ENCODE measurements at regions not wholly inside any gene's neighbourhood (a gene's known extent, or its start where the extent isn't known, plus 50 kb on each side); places are given as distances from the start of the nearest gene placed in this dataset.

- peak overlapping the region; percentile 24 for H3K4me2 ChIP-seq (ENCODE audit: insufficient read depth, low read length)
- H4K20me1 ChIP-seq (replicated peaks; ENCODE audit: control insufficient read depth, extremely low read depth, insufficient read depth, low read length): no peaks in the 10 kb centered on the region
- intact Hi-C loops (cut with micrococcal nuclease) (no loop called here), dilution Hi-C loops (cut with MboI; ENCODE audit: extremely low pct_ligation_motif_present, low sequenced_read_pairs) (no loop called here)
- no peaks in the 10 kb centered on the region for H3K9me1 ChIP-seq (replicated peaks; ENCODE audit: control insufficient read depth, extremely low read depth, insufficient read depth, low read length)
- ChIA-PET CTCF (interaction anchor here (1.8 kb wide), 1 partner anchor 521 kb away, joined by 5 read pairs; no protein-coding TSS in a partner anchor), POLR2A (no interaction called here)
- TF ChIP-seq EZH2 (IDR thresholded peaks at IDR 0.05; ENCODE audit: borderline replicate concordance, low read depth, low read length, severe bottlenecking) (no peak), MAX (IDR thresholded peaks at IDR 0.05; ENCODE audit: insufficient read depth, insufficient read length) (no peak), MYC (IDR thresholded peaks at IDR 0.05; ENCODE audit: low read depth, low read length) (no peak), POLR2A (IDR thresholded peaks at IDR 0.05; ENCODE audit: low read depth, low read length) (no peak), GATA2 (IDR thresholded peaks at IDR 0.05; ENCODE audit: insufficient read depth, insufficient read length, low read depth, low read length) (peak; percentile 59), FOS (IDR thresholded peaks at IDR 0.05; ENCODE audit: borderline replicate concordance, insufficient read depth, low read length) (peak; percentile 73), CTCF (IDR thresholded peaks at IDR 0.05; ENCODE audit: extremely low read depth in 1 of 2, insufficient read depth in 1 of 2, low read depth in 1 of 2, low read length in 2 of 2) (no peak), POLR2AphosphoS5 (IDR thresholded peaks at IDR 0.05; ENCODE audit: insufficient read depth, low read depth, low read length) (no peak), JUN (IDR thresholded peaks at IDR 0.05; ENCODE audit: borderline replicate concordance, insufficient read depth, insufficient read length, low read depth) (no peak)
- H3K9ac ChIP-seq (replicated peaks; ENCODE audit: extremely low read depth, insufficient read depth, low read length): no peak overlapping the region
- peak; percentile 26 for DNase-seq (ENCODE audit: low read depth, low spot score)
- H3K4me1 ChIP-seq (ENCODE audit: control insufficient read depth, extremely low read depth, insufficient read depth, low read length): peaks cover 19% of the 10 kb centered on the region
- no peaks in the 10 kb centered on the region for H3K79me2 ChIP-seq (ENCODE audit: control insufficient read depth, insufficient read depth, low read length)
- H2AFZ ChIP-seq (ENCODE audit: low read depth, low read length): peak overlapping the region; percentile 37
- no peaks in the 10 kb centered on the region for H3K9me3 ChIP-seq (replicated peaks; ENCODE audit: control insufficient read depth, insufficient read depth, low read length)
- H3K36me3 ChIP-seq (ENCODE audit: control insufficient read depth in 2 of 2, extremely low read depth in 1 of 2, insufficient read depth in 2 of 2, low read length in 2 of 2): no peaks in the 10 kb centered on the region
- H3K27me3 ChIP-seq (ENCODE audit: control insufficient read depth in 2 of 2, insufficient read depth in 2 of 2, low read length in 2 of 2): no peaks in the 10 kb centered on the region
- no TSS peak for BruUV-seq (replicated peaks)
- no peak overlapping the region for H3K27ac ChIP-seq (ENCODE audit: insufficient read depth, low read depth, low read length)
- no peak for FAIRE-seq
- no peak overlapping the region for H3K4me3 ChIP-seq (replicated peaks in 1 of 3; ENCODE audit: insufficient read depth in 1 of 3, low read depth in 1 of 3, low read length in 3 of 3)
These were observed 508.8 kb downstream of the DACH1 start for GRCh38 chr13:71358218-71358617.
